GM23338 (cell line): ENCODE measurements at regions not wholly inside any gene's neighbourhood (a gene's known extent, or its start where the extent isn't known, plus 50 kb on each side); places are given as distances from the start of the nearest gene placed in this dataset.

Experiments
- ATAC-seq: fragments of 200-7000 bp; cut with Tn5 transposase; 3 replicates; pipeline ENCODE4 v1.9.1; 2020
- DNase-seq: peaks from one replicate; pipeline ENCODE4 v3.0.0-alpha.2; 2015; ENCODE audit warnings: low spot score
- H2AFZ ChIP-seq: fragments of 200-600 bp; sonication (generic); 2 replicates; pipeline ENCODE4 v1.8.0; 2016; ENCODE audit warnings: antibody characterized with exemption, mild to moderate bottlenecking, moderate library complexity
- H3F3A ChIP-seq: fragments of 200-600 bp; sonication (generic); replicated peaks from 2 replicates; pipeline ENCODE4 v1.8.0; 2017; ENCODE audit warnings: antibody characterized with exemption, mixed run types, low read depth
- H3K27ac ChIP-seq: fragments of 200-600 bp; sonication (generic); 2 replicates; pipeline ENCODE4 v1.6.1; 2016; ENCODE audit warnings: low read depth
- H3K27me3 ChIP-seq: fragments of 200-600 bp; sonication (generic); 2 replicates; pipeline ENCODE4 v1.8.0; 2016; ENCODE audit warnings: mild to moderate bottlenecking, mixed run types, moderate library complexity; ENCODE audit not compliant: insufficient read depth
- H3K36me3 ChIP-seq: fragments of 200-600 bp; sonication (generic); 2 replicates; pipeline ENCODE4 v1.8.0; 2016; ENCODE audit warnings: mild to moderate bottlenecking; ENCODE audit not compliant: insufficient read depth
- H3K4me1 ChIP-seq: fragments of 200-600 bp; sonication (generic); 2 replicates; pipeline ENCODE4 v1.8.0; 2016; ENCODE audit warnings: mild to moderate bottlenecking, moderate library complexity; ENCODE audit not compliant: insufficient read depth
- H3K4me2 ChIP-seq: fragments of 200-600 bp; sonication (generic); 2 replicates; pipeline ENCODE4 v1.7.1; 2017; ENCODE audit warnings: mixed run types
- H3K4me3 ChIP-seq: fragments of 200-600 bp; sonication (generic); 2 replicates; pipeline ENCODE4 v1.6.1; 2016; ENCODE audit warnings: mixed run types
- H3K79me2 ChIP-seq: fragments of 200-600 bp; sonication (generic); replicated peaks from 2 replicates; pipeline ENCODE4 v1.8.0; 2017; ENCODE audit warnings: mild to moderate bottlenecking; ENCODE audit not compliant: insufficient read depth
- H3K9me2 ChIP-seq: fragments of 200-600 bp; sonication (generic); 2 replicates; pipeline ENCODE4 v1.8.0; 2017; ENCODE audit not compliant: insufficient read depth
- H4K20me1 ChIP-seq: fragments of 200-600 bp; sonication (generic); replicated peaks from 2 replicates; pipeline ENCODE4 v1.8.0; 2017; ENCODE audit warnings: mild to moderate bottlenecking; ENCODE audit not compliant: insufficient read depth
- H3K27ac Mint-ChIP-seq: 2 replicates; pipeline ENCODE4 v1.8.0; 2020; ENCODE audit warnings: inconsistent platforms, mild to moderate bottlenecking, moderate library complexity, mixed read lengths
- H3K27me3 Mint-ChIP-seq: 3 replicates; pipeline ENCODE4 v1.8.0; 2022; ENCODE audit warnings: low read depth, mild to moderate bottlenecking, moderate library complexity, mixed read lengths, inconsistent platforms; ENCODE audit not compliant: insufficient read depth, poor library complexity
- H3K36me3 Mint-ChIP-seq: 3 replicates; pipeline ENCODE4 v1.8.0; 2021; ENCODE audit warnings: low read depth, mild to moderate bottlenecking, inconsistent platforms, moderate library complexity, mixed read lengths
- H3K4me1 Mint-ChIP-seq: 3 replicates; pipeline ENCODE4 v1.8.0; 2020; ENCODE audit warnings: mild to moderate bottlenecking, inconsistent platforms, mixed read lengths
- H3K4me3 Mint-ChIP-seq: 3 replicates; pipeline ENCODE4 v1.8.0; 2021; ENCODE audit warnings: moderate library complexity, mild to moderate bottlenecking, inconsistent platforms, mixed read lengths
- H3K9me3 Mint-ChIP-seq: 3 replicates; pipeline ENCODE4 v1.8.0; 2020; ENCODE audit warnings: moderate library complexity, mild to moderate bottlenecking, inconsistent platforms, mixed read lengths
- CTCF ChIP-seq, 2 experiments: fragments of 200-600 bp in 1 of 2; sonication (generic) in 1 of 2; conservative IDR thresholded peaks; 2 replicates each; pipeline versions ENCODE4 v1.5.1 to v1.6.1; 2016 to 2017; ENCODE audit warnings: antibody characterized with exemption in 2 of 2, low read depth in 2 of 2, mild to moderate bottlenecking in 2 of 2, moderate library complexity in 1 of 2
- ETS1 ChIP-seq: IDR thresholded peaks from 2 replicates; pipeline ENCODE4 v1.6.1; 2016; ENCODE audit warnings: antibody characterized with exemption
- EZH2 ChIP-seq: fragments of 200-600 bp; sonication (generic); IDR thresholded peaks from one replicate; pipeline ENCODE4 v1.8.0; 2017; ENCODE audit warnings: antibody characterized with exemption, mild to moderate bottlenecking, low read depth; ENCODE audit not compliant: unreplicated experiment
- NANOG ChIP-seq: IDR thresholded peaks from 2 replicates; pipeline ENCODE4 v1.6.1; 2016; ENCODE audit warnings: antibody characterized with exemption, borderline replicate concordance
- POLR2AphosphoS5 ChIP-seq: IDR thresholded peaks from 2 replicates; pipeline ENCODE4 v1.6.1; 2016; ENCODE audit warnings: antibody characterized with exemption, low read depth
- ZNF114 ChIP-seq: fragments of 250-450 bp; sonication (Bioruptor Pico); IDR thresholded peaks from 2 replicates; pipeline ENCODE4 v1.5.0; 2020; ENCODE audit warnings: mild to moderate bottlenecking, moderate library complexity
- TF ChIP-seq, protein P1 (sequence below): IDR thresholded peaks from one replicate; pipeline ENCODE4 v1.6.1; 2018; ENCODE audit warnings: antibody characterized with exemption; ENCODE audit not compliant: unreplicated experiment

- no peak for TF ChIP-seq ZNF114 (CRISPR knock-in tag)
- peak; percentile 25 to 32; a peak in 3 of 4 replicates for TF ChIP-seq CTCF (conservative IDR thresholded peaks at IDR 0.05; ENCODE audit: low read depth in 2 of 2)
- H3K27ac ChIP-seq, result no peak overlapping the region
- H3K27me3 Mint-ChIP-seq, result peaks cover 4% of the 10 kb centered on the region
- no peaks in the 10 kb centered on the region; the same call in 2 of the 3 replicates for H3K9me3 Mint-ChIP-seq
- peak; percentile 77 for ATAC-seq
- no peak overlapping the region for H2AFZ ChIP-seq
- no peaks in the 10 kb centered on the region for H3K79me2 ChIP-seq
- H3K36me3 Mint-ChIP-seq, result no peaks in the 10 kb centered on the region; the same call in 2 of the 3 replicates
- peak; percentile 54 for DNase-seq
- no peak overlapping the region for H3K4me3 ChIP-seq
- no peaks in the 10 kb centered on the region for H4K20me1 ChIP-seq
- no peak overlapping the region for H3K4me2 ChIP-seq
- H3F3A ChIP-seq, result no peaks in the 10 kb centered on the region
- H3K4me1 Mint-ChIP-seq, result peaks cover 6% of the 10 kb centered on the region
- no peaks in the 10 kb centered on the region for H3K27me3 ChIP-seq
- H3K27ac Mint-ChIP-seq, result no peak overlapping the region
- no peak overlapping the region for H3K4me3 Mint-ChIP-seq
- no peaks in the 10 kb centered on the region for H3K9me2 ChIP-seq
- no peaks in the 10 kb centered on the region for H3K36me3 ChIP-seq
- H3K4me1 ChIP-seq, result no peaks in the 10 kb centered on the region
These were observed 235.1 kb downstream of the UQCRFS1 start for GRCh38 chr19:28977826-28978225.

- peaks cover 3% of the 10 kb centered on the region for H3K27me3 Mint-ChIP-seq
These were observed 240.7 kb downstream of the UQCRFS1 start for GRCh38 chr19:28972058-28972852.

More at GRCh38 chr19:28972058-28972852, 240.7 kb downstream of the UQCRFS1 start:
- no peak overlapping the region for H3K4me2 ChIP-seq
- Mint-ChIP-seq H3K9me3 (no peaks in the 10 kb centered on the region), H3K4me3 (no peak overlapping the region), H3K27ac (no peak overlapping the region), H3K36me3 (no peaks in the 10 kb centered on the region), H3K4me1 (no peaks in the 10 kb centered on the region; the same call in 2 of the 3 replicates)
- no peak overlapping the region for H3K27ac ChIP-seq
- no peaks in the 10 kb centered on the region for H4K20me1 ChIP-seq
- no peaks in the 10 kb centered on the region for H3K4me1 ChIP-seq
- ATAC-seq (no peak), DNase-seq (no peak)
- H2AFZ ChIP-seq, result no peak overlapping the region
- H3K27me3 ChIP-seq, result no peaks in the 10 kb centered on the region
- H3F3A ChIP-seq, result no peaks in the 10 kb centered on the region
- H3K9me2 ChIP-seq, result no peaks in the 10 kb centered on the region
- TF ChIP-seq, protein P1, sequence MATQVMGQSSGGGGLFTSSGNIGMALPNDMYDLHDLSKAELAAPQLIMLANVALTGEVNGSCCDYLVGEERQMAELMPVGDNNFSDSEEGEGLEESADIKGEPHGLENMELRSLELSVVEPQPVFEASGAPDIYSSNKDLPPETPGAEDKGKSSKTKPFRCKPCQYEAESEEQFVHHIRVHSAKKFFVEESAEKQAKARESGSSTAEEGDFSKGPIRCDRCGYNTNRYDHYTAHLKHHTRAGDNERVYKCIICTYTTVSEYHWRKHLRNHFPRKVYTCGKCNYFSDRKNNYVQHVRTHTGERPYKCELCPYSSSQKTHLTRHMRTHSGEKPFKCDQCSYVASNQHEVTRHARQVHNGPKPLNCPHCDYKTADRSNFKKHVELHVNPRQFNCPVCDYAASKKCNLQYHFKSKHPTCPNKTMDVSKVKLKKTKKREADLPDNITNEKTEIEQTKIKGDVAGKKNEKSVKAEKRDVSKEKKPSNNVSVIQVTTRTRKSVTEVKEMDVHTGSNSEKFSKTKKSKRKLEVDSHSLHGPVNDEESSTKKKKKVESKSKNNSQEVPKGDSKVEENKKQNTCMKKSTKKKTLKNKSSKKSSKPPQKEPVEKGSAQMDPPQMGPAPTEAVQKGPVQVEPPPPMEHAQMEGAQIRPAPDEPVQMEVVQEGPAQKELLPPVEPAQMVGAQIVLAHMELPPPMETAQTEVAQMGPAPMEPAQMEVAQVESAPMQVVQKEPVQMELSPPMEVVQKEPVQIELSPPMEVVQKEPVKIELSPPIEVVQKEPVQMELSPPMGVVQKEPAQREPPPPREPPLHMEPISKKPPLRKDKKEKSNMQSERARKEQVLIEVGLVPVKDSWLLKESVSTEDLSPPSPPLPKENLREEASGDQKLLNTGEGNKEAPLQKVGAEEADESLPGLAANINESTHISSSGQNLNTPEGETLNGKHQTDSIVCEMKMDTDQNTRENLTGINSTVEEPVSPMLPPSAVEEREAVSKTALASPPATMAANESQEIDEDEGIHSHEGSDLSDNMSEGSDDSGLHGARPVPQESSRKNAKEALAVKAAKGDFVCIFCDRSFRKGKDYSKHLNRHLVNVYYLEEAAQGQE, result no peak
- TF ChIP-seq ZNF114 (CRISPR knock-in tag) (no peak), POLR2AphosphoS5 (no peak), ETS1 (no peak), NANOG (no peak), EZH2 (no peak)
- H3K4me3 ChIP-seq, result no peak overlapping the region
- no peaks in the 10 kb centered on the region for H3K36me3 ChIP-seq
- H3K79me2 ChIP-seq, result no peaks in the 10 kb centered on the region
